NAMALWA (cell line): ENCODE measurements at regions not wholly inside any gene's neighbourhood (a gene's known extent, or its start where the extent isn't known, plus 50 kb on each side); places are given as distances from the start of the nearest gene placed in this dataset.

Experiments used
- DNase-seq: peaks from one replicate; pipeline ENCODE4 v3.0.0-alpha.2; 2015; ENCODE audit warnings: low spot score

- no peak for DNase-seq
Observed at GRCh38 chr4:36493251-36493650, 211.8 kb downstream of the DTHD1 start.

GRCh38 chr4:36494016-36494415, 212.6 kb downstream of the DTHD1 start:
- DNase-seq = no peak

- DNase-seq = no peak
Observed at GRCh38 chr4:36494747-36495146, 213.3 kb downstream of the DTHD1 start.

GRCh38 chr4:36502350-36502749, 220.9 kb downstream of the DTHD1 start:
- no peak for DNase-seq

GRCh38 chr4:36508394-36508793, 227.0 kb downstream of the DTHD1 start:
- DNase-seq = no peak

GRCh38 chr4:36509845-36510244, 228.4 kb downstream of the DTHD1 start:
- DNase-seq = no peak

- no peak for DNase-seq
Observed at GRCh38 chr4:36511785-36512184, 230.4 kb downstream of the DTHD1 start.

GRCh38 chr4:36516522-36517095, 235.2 kb downstream of the DTHD1 start:
- DNase-seq = no peak

GRCh38 chr4:36523182-36523581, 241.8 kb downstream of the DTHD1 start:
- DNase-seq = no peak

- DNase-seq = no peak
Observed at GRCh38 chr4:36532670-36533379, 251.4 kb downstream of the DTHD1 start.

GRCh38 chr4:36533944-36534343, 252.5 kb downstream of the DTHD1 start:
- no peak for DNase-seq

GRCh38 chr4:36547383-36547782, 266.0 kb downstream of the DTHD1 start:
- DNase-seq = no peak

GRCh38 chr4:36549252-36549651, 267.8 kb downstream of the DTHD1 start:
- DNase-seq = no peak

- DNase-seq = no peak
Observed at GRCh38 chr4:36549992-36550391, 268.6 kb downstream of the DTHD1 start.

- DNase-seq = no peak
Observed at GRCh38 chr4:36551697-36552214, 270.3 kb downstream of the DTHD1 start.

GRCh38 chr4:36553029-36553428, 271.6 kb downstream of the DTHD1 start:
- DNase-seq = no peak

GRCh38 chr4:36553453-36553852, 272.0 kb downstream of the DTHD1 start:
- no peak for DNase-seq

- no peak for DNase-seq
Observed at GRCh38 chr4:36556984-36557383, 275.6 kb downstream of the DTHD1 start.

- no peak for DNase-seq
Observed at GRCh38 chr4:36568575-36568974, 287.2 kb downstream of the DTHD1 start.

- DNase-seq = no peak
Observed at GRCh38 chr4:36573441-36573840, 292.0 kb downstream of the DTHD1 start.

- DNase-seq = no peak
Observed at GRCh38 chr4:36574816-36575215, 293.4 kb downstream of the DTHD1 start.

GRCh38 chr4:36582198-36582597, 300.8 kb downstream of the DTHD1 start:
- no peak for DNase-seq

GRCh38 chr4:36587909-36588472, 306.6 kb downstream of the DTHD1 start:
- no peak for DNase-seq
